GM12892 (cell line): ENCODE measurements at regions not wholly inside any gene's neighbourhood (a gene's known extent, or its start where the extent isn't known, plus 50 kb on each side); places are given as distances from the start of the nearest gene placed in this dataset.

Experiments
- POLR2A ChIP-seq: IDR thresholded peaks from 2 replicates; pipeline ENCODE4 v1.6.1; 2011; ENCODE audit warnings: low read depth, low read length, control low read depth
- POLR2AphosphoS5 ChIP-seq: IDR thresholded peaks from 2 replicates; pipeline ENCODE4 v1.6.1; 2011; ENCODE audit warnings: low read depth, low read length, control low read depth

- TF ChIP-seq POLR2AphosphoS5, result no peak
- no peak for TF ChIP-seq POLR2A
Observed at GRCh38 chr5:122656160-122656559, 118.7 kb upstream of the SNX2 start.
